Amygdala (tissue), 56 donors: ENCODE measurements at regions not wholly inside any gene's neighbourhood (a gene's known extent, or its start where the extent isn't known, plus 50 kb on each side); places are given as distances from the start of the nearest gene placed in this dataset.

Source experiments
- DNase-seq, 56 donors: peaks; one replicate each; lab custom pipeline; 2025; lab: John Stamatoyannopoulos, UW

DNA sequence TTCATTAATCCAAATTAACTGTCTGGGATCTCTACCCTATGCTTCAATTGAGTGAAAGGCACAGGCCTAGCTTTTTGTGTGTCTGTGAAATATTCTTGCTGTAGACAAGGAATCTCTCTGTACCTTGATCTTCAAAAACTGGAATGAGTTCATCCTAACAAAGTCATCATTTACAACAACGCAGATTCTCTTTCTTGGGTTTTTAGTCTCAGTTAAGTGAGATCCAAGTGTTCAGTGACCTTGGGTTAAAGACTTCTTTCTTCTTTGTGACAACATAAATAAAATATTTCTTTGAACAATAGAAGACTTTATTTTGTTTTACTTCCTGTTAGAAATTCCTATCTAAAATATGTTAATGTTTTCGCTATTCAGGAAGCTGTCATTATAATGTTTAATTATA is 192.2 kb upstream of the LMNTD1 start:
- DNase-seq: no peak

DNA sequence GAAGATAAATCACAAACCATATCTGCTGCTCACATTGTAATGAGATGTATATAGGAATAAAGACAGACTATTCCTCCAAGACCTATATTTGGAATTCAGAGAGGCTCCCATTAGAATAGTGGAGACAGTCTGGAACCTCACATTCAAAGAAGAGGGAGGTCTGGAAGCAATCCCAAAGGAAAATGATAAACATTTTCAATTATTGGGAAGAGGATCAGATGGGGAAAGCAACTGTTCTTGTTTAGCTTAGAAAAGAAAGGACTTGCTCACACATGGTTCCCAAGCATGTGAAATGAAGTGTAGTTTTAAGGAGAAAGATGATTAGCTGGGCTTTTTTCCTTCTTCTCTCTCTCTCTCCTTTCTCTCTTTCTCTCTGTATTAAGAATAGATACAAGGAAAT is 193.0 kb upstream of the LMNTD1 start:
- no peak for DNase-seq

- DNase-seq: no peak
These were observed 199.7 kb upstream of the LMNTD1 start for GRCh38 chr12:25752710-25753309.

DNA sequence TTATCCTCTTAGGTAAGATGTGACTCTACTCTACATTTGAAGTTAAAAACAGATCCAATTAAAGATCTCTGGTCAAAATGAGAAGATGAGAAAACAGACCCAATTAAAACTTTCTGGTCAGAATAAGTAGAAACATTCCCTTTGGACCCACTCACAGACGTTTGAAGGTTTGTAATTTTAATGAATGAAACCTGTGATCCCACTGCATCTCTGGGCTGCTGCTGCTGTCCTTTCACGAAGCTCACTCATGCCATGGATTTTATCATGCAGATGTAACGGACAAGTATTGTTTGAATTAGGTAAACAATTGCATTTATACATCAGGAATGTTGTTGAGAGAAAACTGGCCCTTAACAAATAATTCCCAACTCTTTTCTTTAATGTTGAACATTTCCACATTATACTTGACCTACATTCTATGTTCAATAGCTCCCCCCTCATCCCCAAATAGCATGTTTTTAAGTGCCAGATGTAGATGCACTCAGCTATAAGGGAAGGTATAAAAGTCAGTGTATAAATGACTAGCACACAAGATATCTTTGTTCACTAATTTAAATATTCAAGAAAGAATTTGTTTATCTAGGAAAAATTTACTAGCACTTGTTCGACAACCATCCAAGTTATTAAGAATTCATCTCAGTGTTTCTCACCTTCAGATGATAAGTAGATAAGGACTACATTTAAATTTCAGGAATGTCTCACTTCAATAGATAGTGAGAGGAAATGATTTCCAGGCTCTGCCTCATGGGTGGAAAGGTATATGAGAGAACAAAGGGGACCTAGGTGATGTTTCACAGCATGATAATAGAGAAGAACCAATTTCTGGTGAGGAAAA is 202.3 kb upstream of the LMNTD1 start:
- DNase-seq: no peak

GRCh38 chr12:25755971-25756260 is 202.6 kb upstream of the RASSF8 start:
- no peak for DNase-seq

- no peak for DNase-seq
These were observed 201.3 kb upstream of the RASSF8 start for GRCh38 chr12:25757037-25757665.

- DNase-seq: no peak
These were observed 198.7 kb upstream of the RASSF8 start for GRCh38 chr12:25759752-25760151.

GRCh38 chr12:25761356-25761755 is 197.1 kb upstream of the RASSF8 start:
- no peak for DNase-seq

DNA sequence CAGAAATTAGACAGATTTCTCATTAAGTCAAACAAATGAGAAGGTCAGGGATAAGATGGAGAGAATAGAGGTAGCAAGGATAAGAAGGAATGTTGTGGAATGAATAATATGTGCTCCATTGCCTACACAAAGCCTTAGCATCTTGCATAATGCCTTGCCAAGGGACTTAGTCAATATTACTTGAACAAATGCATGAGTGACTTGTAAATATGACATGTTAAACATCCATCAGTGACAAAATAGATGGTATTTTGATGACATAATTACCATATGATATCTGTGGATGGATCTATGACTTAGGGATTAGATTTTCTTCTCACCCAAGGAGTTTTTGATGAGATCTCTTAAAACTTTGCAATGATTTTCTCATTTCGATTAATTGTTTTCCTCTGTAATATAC is 194.1 kb upstream of the RASSF8 start:
- no peak for DNase-seq

- DNase-seq: no peak
These were observed 193.6 kb upstream of the RASSF8 start for GRCh38 chr12:25764892-25765291.

GRCh38 chr12:25767606-25768005 is 190.9 kb upstream of the RASSF8 start:
- no peak for DNase-seq

DNA sequence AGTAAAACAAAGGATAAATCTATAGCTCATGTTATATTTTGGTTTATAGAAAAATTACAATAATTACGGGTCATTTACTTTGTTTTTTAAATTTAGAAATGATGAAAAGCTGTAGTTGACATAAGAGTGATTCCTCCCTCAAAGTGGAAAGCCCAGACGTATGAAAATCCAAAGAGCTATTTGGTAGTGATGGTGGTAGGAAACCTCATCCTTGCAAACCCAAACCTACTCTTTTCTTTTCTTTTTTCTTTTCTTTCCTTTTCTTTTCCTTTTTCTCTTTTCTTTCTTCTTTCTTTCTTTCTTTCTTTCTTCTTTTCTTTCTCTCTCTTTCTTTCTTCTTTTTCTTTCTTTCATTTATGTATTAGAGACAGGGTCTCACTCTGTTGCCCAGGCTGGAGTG is 190.3 kb upstream of the RASSF8 start:
- no peak for DNase-seq

DNA sequence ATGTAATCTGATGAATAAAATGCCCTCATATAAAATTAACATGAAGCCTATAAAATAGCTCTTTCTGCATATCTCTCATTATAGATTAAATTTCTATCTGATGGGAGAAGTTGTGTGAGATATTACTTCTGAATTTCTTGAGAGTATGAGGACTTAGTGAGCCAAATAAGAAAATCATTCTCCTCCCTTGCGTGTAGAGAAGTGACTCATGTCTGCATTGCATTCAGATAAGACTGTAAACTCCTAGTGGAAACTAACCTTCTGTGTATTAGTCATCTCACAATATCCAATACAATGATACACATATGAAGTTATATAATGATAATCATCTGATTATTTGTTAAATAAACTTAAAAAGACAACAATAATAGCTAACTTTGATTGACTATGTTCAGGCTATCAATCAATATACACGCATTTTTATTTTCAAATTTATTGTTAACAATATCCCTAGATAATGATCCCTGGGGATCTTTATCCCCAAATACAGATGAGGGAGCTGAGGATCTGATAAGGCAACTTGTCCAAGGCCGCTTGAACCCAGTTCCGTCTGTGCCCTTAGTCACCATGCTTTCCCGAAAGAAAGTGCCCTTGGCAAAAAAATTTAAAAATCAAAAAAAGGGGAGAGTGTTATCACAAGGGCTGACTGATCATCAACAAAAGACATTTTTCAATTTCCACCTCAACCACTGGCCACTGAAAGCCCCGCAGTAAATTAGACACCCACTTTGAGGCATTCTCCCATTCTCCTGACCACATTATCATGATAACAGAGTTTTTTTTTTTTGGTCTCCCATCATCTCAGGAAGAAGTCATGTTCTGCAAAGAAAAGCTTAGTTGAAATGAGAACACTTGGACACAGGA is 189.2 kb upstream of the RASSF8 start:
- no peak for DNase-seq

- DNase-seq: no peak
These were observed 187.4 kb upstream of the RASSF8 start for GRCh38 chr12:25771041-25771440.

GRCh38 chr12:25771476-25771875 is 187.0 kb upstream of the RASSF8 start:
- no peak for DNase-seq

- DNase-seq: no peak
These were observed 182.5 kb upstream of the RASSF8 start for GRCh38 chr12:25775968-25776367.

DNA sequence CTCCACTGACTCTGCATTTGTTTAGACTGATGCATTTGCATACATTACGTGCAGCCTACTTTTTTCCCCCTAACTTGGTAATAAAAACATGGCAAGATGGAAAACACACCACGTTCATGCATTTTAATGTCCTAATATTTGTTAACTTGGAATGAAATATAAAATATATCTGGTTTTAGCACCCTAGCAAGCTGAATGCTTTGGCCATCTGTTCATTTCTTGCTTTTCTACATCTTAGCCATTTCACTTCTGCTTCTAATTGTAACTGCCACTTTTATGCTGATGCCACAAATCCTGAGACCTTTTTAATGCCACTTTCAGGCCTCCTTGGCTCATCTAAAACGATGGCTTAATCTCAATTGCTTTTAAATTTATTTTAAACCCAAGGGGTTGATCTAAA is 177.7 kb upstream of the RASSF8 start:
- no peak for DNase-seq

DNA sequence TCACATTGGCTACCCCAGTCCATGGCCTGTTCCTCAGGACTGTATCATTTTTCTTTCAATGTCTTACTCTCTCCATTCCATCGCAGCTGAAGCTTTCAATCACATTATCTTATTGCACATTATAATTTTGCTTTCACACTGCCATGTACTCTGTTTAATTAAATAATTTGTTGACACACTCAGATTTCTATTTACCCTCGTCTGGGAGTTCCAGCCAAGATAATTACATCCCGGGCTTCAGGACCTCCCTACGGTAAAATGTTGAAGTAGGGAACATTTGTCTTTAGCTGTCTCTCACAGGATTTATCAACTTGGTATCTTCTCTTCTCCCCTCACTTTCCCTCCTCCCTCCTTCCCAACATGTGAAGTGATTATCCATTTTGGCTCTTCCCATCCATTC is 177.2 kb upstream of the RASSF8 start:
- DNase-seq: no peak

GRCh38 chr12:25783566-25783965 is 174.9 kb upstream of the RASSF8 start:
- DNase-seq: no peak

- no peak for DNase-seq
These were observed 173.8 kb upstream of the RASSF8 start for GRCh38 chr12:25784669-25785068.

GRCh38 chr12:25785134-25785533 is 173.3 kb upstream of the RASSF8 start:
- no peak for DNase-seq
